Superior temporal gyrus (tissue), 1 donor: ENCODE measurements at regions not wholly inside any gene's neighbourhood (a gene's known extent, or its start where the extent isn't known, plus 50 kb on each side); places are given as distances from the start of the nearest gene placed in this dataset.

ENCODE experiments used
- DNase-seq: peaks from one replicate; pipeline ENCODE4 v3.0.0-alpha.2; 2016; ENCODE audit errors: extremely low spot score

DNA sequence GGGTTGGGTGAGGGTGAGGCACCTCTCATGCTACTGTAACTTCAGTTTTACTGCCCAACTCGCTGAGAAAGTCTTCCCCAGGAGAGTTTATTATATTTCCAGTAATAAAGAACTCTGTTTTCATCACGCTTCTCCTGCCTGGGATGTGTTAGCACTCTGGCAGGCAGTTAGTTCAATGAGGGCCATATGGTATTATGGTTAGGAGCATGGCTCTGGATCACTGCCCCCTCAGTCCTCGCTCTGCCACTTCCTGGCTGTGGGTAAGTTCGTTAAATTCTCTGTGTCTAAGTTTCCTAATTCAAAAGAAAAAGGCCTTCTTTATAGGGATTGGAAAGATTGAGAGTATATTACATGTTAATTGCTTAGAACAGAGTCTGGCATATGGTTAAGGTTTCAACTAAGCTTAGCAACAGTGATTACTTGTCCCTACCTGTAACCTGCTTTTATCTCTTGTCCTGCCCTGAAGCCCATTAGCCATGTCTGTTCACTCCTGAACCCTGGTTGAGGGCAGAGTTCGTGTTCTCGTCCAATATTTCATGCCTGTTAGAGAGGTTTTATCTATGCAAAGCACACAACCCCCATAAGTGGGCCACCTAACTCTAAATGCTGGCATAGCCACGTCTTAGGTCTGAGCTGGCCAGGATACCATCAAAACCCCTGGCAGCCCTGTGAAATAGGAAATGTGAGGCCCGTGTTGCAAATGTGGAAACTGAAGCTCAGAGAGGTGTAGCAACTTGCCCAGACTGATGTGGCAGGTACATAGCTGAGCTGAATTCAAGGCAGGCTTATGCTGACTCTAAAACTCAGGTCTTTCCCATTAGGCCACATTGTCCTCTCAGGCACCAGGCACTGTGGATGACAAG, 342.5 kb upstream of the JARID2 start:
- no peak for DNase-seq

DNA sequence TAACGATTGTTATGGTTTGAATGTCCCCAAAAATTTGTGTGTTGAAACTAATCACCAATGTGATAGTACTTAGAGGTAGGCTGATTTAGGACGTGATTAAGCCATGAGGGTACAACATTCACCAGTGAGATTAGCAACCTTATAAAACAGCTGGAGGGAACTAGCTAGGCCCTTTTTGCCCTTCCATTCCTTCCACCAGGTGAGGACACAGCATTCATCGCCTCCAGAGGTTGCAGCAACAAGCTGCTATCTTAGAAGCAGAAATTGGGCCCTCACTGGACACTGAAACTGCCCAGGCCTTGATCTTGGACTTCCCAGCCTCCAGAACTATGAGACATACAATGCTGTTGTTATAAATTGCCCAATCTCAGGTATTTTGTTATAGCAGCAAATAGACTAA, 340.7 kb upstream of the JARID2 start:
- no peak for DNase-seq

DNA sequence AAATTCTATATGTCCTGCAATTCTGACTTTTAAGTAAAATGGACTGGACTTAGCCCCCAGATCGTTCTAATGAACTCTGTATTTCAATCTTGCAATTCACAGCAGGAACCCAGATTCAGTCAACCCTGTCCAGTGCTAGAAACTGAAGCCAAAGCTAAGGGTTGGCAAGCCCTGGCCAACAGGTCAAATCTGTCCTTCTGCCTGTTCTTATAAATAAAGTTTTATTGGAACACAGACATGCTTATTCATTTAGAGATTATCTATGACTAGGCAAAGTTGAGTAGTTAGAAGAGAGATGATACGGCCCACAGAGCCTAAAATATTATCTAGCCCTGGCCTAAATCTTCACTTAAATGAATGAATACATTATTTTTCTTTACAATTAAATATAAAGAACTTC, 339.2 kb upstream of the JARID2 start:
- DNase-seq: no peak

DNA sequence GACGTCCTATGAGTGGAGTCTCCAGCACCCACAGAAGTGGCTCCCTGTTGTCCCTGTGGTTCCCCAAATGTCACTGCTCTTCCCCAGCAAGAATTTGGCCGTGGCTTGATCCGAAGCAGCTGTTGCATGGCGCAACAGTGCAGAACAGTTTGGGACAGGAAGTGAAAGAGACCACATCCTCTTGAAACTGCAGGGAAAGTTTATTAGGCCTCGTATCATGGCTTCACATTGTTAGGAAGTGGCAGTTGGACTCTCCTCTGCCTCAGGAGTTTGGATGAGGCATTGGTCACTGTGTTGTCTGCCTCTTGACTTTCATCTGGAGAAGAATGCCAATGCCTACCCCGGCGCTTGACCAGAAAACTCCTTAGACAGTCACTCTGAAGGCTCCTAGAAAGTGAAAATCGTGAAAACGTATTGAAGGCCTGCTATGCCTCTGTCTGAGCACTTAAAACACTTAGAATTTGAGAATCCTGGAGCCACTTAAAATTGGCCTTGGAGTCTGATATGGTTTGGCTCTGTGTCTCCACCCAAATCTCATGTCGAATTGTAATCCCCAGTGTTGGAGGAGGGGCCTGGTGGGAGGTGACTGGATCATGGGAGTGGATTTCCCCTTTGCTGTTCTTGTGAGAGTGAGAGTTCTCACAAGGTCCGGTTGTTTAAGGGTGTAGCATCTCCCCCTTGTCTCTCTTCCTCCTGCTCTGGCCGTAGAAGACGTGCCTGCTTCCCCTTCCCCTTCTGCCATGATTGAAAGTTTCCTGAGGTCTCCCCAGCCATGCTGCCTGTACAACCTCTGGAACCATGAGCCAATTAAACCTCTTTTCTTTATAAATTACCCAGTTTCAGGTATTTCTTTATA, 334.9 kb upstream of the JARID2 start:
- peak; percentile 20 for DNase-seq

DNA sequence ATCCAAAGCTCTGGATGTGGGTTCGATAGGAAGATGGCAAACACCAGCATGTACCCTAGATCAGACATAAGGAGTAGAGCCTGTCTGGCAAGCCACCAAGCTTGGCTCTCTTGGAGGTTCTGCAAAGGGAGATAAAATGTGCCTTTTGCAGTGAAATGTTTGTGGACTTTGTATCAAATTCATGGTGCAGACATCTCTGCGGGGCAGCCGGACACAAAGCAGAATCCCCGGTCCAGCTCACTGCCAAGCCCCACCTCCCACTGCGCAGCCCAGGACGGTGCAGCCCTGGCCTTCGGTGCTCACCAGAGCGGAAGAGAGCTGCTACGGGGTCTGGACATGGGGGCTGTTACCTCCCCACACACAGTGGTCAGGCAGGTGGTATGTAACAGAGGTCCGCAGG, 333.6 kb upstream of the JARID2 start:
- DNase-seq: no peak

DNA sequence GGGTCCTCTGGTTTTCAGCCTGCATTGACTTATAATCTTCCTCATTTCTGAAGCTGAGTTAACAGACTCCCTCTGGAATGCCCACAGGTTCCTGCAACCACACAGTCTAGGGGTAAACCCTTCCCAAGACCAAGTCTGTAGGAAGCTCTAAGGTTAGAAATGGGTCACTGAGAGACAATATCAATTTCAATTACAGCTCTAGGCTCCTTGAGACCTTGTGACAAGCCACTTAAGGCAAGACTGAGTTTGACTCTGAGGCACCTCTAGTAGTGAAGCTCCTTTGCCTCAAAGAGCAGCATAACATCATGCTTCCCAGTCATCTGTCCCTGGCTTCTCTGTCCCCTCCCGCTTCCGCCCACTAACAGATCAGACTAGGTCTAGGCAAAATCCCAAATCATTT, 333.2 kb upstream of the JARID2 start:
- no peak for DNase-seq

DNA sequence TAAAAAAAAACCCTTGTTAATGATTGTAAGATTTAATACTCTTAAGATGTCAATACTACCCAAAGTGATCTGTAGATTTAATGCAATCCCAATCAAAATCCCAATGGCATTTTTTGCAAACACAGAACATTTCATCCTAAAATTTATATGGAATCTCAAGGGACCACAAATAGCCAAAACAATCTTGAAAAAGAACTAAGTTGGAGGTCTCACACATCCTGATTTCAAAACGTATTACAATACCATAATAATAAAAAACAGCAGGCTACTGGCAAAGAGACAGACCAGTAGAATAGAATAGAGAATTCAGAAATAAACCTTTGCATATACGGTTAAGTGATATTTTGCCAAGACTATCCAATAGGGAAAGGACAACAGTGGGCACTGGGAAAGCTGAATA, 331.9 kb upstream of the JARID2 start:
- DNase-seq: no peak

DNA sequence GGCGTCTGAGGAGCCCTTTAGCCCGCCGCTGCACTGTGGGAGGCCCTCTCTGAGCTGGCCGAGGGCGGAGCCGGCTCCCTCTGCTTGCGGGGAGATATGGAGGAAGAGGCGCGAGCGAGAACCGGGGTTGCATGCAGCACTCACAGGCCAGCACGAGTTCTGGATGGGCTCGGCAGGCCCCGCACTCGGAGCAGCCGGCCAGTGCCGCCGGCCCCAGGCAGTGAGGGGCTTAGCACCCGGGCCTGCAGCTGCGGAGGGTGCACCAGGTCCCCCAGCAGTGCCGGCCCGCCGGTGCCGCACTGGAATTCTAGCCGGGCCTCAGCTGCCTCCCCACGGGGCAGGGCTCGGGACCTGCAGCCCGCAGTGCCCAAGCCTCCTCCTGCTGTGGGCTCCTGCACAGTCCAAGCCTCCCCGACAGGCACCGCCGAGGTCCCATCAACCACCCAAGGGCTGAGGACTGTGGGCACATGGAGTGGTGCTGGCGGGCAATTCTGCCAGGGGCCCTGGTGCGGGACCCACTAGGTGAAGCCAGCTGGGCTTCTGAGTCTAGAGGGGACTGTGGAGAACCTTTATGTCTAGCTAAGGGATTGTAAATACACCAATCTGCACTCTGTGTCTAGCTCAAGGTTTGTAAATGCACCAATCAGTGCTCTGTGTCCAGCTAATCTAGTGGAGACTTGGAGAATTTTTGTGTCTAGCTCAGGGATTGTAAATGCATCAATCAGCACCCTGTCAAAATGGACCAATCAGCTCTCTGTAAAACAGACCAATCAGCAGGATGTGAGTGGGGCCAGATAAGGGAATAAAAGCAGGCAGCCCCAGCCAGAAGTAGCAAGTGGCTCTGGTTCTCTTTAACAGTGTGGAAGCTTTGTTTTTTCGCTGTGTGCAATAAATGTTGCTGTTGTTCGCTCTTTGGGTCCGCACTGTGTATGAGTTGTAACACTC, 329.7 kb upstream of the JARID2 start:
- no peak for DNase-seq

DNA sequence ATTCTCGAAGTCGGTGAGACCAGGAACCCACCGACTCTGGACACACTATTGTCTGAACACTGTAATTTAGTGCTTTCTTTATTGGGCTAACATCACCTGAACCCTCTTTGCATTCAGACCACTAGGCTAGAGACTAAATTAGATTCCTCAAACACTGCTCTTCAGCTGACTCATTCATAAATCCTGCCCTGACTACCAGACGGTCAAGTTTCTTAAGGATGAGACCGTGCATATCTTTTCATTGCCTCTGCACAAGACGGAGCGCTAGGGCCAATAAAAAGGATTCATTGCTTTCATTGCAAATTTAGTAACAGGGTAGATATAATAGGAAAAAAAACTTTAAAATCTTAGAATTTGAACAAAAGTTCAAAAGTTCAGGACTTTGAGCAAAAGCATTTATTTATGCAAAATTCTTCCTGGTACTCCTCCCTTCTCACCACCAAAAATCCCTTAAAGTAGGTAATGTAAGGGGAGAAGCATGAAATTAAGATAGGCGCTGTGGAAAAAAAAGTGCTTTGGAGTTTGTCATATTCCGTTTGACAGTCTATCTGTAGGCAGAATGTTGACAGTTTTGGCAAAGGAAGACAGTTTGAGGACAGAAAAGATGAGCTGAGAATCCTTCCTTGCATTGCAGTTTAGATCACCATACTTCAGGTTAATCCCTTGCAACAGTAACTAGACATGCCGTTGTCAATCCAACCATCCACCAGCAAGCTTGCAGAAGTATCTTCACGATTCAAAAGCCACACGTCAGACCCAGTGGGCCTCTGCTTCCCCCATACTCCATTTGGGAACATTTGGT, 328.6 kb upstream of the JARID2 start:
- no peak for DNase-seq

DNA sequence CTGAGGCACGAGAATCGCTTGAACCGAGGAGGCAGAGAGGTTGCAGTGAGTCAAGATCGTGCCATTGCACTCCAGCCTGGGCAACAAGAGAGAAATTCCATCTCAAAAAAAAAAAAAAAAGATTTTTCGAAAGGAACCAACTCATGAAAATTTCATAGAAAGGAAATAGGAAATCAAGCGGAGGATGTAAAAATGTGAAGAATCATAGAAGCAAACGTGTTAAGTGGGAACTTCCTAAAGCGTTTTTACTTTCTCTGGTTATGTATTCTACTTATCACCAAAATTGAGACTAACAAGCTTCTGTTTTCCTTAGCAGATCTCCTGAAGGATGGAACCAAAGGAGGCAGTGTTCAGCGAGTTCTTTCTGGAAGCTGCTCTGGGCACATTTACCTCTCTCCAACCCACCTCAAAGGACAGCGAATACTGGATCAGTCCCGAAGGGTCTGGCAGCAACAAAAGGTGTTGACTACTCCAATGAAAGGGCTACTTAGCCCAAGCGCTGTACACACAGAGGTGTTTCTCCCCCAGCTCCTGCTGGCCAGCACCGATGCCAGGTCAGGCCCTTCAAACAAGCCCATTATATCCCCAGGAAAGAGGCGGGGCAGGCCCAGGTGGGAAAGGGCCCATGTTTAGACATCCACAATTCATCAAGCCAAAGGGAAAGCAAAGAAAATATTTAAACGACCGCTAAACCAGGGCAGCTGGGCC, 327.5 kb upstream of the JARID2 start:
- DNase-seq: no peak

DNA sequence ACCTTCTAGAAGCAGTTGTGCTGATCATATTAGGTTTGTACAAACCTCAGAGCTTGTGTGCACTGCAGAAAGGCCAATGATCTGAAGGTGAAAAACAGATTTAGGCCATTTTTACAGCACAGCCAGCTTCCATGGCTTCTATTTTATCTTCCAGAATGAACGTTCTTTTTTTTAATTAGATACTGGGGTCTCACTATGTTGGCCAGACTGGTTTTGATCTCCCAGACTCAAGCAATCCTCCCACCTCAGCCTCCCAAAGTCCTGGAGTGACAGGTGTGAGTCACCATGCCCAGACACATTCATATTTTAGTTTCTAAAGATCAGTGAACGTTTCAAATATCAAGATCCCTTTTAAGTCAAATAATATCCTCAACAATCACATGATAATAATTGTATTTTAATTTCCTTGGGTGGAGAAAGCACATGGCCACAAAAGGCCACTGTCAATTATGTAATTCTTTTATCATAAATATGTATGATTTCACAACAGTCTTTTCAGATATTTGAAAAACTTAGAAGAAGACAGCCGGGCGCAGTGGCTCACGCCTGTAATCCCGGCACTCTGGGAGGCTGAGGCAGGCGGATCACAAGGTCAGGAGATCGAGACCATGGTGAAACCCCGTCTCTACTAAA, 326.7 kb upstream of the JARID2 start:
- DNase-seq: no peak

DNA sequence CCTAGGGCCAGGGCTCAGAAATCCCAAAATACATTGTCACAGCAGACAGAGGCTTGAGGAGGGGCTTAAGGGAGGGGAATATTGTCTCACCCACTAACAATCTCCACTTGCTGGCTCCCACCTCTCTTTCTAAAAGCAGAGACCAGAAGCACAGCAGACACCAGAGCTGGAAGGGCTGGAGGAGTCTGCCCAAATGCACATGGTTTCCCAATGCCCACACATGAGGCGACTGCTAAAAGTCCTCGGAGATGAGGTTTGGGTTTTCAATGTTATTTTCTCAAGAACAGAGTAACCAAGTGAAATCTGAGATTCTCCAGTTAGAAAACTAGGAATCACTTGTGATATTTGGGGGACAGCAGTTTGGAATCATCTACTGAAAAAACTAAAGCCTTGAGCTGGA, 325.6 kb upstream of the JARID2 start:
- DNase-seq: no peak

DNA sequence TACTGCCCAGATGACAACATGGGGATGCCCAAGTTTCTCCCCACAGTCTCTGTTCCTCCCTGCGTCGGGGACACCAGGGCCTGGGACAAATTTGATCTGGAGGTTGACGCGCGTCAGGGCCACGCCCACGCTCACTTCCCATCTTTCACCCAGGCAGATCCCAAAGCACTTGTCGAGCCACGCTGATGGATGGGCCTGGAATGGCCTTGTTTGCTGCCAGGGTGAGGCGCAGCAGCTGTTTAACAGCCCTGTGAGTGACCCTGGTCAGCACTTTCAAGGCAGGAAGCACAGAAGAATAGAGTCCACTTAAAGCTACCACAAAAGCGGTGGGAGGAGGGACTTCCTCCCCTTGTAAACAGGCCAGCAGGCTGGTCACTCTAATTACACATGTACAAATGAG, 324.7 kb upstream of the JARID2 start:
- DNase-seq: no peak

DNA sequence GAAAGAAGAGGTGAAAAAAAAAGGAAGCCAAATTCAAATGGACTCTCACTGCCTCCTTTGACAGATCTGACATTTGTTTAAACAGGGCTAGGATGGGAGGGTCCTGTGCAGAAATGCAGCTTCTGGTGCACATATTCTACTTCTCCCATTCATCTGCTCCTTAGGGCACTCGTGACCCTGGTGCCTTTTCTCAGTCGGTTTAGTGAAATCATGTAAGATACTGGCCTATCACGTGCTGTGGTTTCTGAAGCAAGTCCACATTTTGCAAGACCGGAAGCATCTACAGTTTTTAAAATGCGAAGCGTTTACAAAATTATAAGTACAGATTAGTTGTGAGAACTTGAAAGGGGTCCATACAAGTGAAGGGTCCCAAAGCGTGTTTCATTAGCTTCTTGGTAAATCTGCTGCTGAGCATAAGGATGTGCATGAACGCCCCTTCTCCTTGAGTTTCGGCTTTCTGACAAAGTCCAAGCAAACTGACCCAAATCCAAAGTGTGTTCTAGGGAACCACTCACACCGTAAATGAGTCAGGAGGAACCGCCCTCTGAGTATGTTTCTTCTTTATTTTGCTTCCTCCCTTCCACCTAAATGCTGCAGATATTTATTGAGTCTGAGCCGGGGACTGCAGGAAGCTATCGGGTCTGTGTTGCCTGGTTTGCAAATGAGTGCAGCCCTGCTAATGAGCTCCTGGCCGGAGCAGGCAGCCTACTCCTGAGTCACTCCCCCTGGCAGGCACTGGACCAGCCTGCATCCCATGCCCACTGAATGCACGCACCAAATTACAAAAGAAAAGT, 323.8 kb upstream of the JARID2 start:
- no peak for DNase-seq

DNA sequence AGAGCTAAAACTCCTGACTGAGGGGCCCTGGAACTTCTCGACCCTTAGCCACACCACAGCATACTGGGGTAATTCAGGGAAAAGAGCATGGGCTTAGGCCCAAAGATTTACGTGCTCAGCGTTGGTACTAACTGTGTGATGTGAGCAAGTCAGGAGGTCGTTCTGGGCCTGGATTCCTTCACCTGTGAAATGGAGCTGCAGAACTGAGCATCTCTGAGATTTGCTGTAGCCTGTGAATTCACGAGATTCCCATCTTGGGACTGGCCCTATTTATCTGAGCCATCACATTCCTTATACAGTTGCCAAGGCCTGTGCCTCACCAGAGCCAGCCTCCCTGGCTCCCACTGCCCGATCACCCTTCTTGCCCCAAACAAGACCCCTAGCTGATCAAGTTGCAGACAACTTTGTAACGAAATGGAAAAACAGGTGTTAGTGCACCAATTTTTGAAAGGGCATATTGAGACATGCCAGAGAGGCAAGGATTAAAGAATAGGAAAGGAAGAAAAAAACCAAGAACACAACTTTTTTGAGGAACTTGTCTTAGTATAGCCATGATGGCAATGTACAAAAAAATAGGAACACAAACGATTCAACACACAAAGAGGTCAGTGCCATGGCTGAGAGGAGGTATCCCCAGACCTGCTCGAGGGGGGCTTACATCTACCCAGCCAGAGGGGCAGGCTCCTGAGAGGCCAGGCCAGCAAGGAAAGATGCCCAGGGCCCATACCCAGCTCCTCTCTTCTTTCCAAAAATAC, 323.0 kb upstream of the JARID2 start:
- DNase-seq: no peak

DNA sequence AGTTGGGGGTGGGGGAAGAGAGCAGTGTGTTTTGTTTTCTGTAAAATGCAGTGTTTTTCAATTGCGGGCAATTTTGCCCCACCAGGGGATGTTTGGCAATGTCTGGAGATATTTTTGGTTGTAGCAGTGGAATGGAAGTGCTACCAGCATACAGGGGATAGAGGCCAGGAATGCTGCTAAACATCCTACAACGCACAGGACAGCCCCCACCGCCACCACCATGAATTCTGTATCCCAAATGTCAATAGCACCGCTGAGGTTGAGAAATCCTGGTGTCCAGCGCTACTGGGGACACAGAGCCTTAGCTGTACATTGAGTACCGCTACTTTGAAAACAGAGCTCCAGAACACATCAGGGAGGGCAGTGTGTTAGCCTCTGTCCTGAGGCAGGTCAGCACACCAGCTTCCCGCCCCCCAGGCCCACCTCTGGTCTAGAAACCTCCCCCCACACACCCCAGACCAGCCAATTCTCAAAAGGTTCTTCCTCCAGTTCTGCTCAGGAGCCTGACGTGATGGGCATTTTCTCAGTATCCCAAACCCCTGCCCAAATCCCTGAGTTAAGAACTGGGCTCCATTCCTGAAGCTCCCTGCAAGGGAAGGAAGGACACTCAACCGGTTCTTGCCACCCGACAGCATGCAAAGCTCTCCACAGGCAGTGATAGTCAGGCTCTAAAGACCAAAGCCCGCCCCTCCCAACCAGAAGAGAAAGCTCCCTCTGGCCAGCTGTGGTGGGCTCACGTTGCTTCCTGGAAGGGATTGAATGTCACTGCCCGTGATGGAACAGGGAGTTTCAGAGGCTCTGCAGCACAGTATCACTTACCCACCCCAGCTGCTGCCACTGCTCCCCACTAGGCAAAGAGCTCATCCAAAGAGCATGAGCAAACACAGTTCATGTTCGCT, 321.5 kb upstream of the JARID2 start:
- DNase-seq: no peak

DNA sequence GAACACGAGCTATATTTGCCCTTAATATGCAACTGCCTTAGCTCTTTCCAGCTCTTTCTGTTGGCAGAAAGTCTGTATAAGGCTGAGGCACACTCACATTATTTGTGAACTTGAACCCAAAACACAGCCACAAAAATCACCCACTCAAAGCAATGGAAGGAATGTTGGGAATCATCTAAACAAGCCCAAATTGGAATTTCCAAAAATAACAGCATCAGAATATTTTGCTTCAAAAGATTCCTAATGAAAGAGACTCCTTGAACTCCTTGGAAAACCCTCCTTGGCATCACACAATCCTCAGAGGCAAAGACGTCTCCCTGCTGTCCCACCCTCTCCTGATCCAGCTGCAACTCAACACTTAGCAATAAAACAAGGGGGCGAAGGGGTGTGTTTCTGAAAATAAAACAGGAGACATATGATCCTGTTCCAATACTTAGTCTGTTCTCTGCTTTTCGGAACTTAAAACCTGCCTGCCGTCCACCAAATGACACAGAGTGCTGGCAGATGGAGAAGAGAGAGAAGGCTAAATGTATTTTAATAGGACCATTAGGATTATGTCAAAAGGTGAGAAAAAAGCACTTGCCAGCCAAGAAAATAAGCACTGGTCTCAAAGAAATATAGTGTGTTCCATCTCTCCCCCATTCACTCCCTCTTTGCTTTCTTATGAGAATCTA, 320.7 kb upstream of the JARID2 start:
- no peak for DNase-seq
